NCI-H2196 (cell line): ENCODE measurements at regions not wholly inside any gene's neighbourhood (a gene's known extent, or its start where the extent isn't known, plus 50 kb on each side); places are given as distances from the start of the nearest gene placed in this dataset.
"Not testable (repeated sequence)": the region's sequence is repeated elsewhere in the genome, so short reads cannot be mapped to it uniquely, and the experiment has no call there.

ENCODE experiments used
- DNase-seq: peaks from one replicate; lab custom pipeline; 2025; ENCODE audit not compliant: unreplicated experiment; lab: John Stamatoyannopoulos, UW

GRCh38 chr2:147000151-147000550 is 844.7 kb upstream of the ACVR2A start:
- not testable (repeated sequence) for DNase-seq

GRCh38 chr2:146997945-146998344 is 846.9 kb upstream of the ACVR2A start:
- DNase-seq = no peak

DNA sequence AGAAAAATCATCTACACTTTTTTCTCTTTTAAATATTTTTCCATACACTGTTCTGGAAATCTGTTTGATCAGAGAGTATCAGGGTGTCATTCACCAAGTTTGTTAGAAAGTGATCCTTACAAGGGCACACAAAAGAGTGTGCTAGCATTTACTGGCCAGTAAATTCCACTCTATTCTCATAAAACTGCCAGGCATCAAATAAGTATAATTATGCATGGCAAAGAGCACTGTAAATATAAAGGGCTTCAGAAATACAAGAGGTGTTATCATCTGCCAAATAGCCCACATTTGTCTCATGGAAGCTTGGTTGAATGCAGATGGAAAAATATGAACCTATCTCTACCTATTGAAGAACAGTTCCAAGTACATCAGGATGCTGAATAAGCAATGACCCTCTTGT is 847.3 kb upstream of the ACVR2A start:
- no peak for DNase-seq

DNA sequence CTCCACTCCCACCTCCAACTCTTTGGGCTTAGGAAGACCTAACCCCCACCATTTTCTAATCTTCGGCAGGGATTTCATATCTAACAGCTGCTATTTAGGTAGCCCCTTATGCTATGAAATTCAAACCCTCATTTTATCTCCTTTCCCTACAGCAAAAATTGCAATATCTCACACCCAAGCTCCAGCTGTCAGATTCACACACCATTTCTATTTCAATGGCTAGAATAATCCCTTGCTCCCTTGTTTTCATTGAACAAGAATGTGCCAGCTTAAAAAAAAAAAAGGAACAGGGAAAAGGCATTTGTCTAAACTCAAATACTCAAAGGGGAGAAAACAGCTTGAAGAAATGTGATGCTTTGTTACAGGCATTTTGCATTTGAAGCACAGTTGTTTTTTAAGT is 850.6 kb upstream of the ACVR2A start:
- no peak for DNase-seq

DNA sequence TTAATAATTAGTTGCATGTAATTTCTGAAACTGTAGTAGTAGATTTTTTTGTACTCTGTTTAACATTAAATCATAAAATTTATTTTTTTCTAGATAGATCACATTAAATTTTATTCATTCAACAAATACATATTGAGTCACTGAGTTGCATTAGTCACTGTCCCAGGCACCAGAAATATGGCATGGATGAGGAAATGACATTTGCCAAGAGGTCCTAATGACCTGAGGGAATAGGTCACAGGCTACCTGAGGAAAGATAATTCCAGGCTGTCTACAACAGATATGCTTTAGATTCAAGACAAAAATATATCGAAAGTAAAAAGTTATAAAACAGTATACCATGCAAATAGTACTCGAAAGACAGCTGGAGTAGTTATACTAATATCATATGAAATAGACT is 852.4 kb upstream of the ACVR2A start:
- no peak for DNase-seq

- DNase-seq = no peak
Observed at GRCh38 chr2:146992057-146992456, 852.8 kb upstream of the ACVR2A start.

DNA sequence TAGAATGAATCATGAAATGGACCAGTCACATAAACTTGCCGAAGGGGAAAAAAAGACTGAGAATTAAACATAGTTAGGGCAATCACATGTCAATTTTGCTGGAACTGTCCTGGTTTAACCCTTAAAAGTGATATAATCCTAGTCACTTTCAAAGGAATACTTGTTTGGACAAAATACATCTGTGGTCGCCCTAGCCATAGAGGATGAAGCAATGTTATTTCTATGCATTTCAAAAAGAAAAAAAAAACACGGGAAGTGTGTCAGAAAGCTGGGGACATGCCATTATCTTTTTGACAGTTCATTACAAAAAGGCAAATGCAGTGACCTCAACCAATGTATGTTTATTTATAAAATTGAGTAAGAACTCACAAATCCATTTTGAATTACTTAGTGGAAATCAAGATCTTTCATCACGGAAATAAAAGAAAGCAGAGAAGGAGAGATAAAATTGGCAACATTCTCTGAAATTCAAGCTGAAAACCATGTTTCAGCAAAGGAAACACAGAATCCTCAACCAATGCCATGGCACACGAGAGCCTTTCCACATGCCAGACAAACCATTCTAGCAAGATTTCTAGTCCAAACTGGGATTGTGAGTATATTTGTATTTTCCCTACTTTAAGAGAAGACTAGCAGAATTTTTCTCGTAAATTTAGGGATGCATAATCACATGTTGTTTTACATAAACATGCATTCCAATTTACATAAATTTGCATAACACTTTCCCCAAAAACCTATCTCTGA is 854.3 kb upstream of the ACVR2A start:
- DNase-seq = no peak

- no peak for DNase-seq
Observed at GRCh38 chr2:146989741-146990140, 855.1 kb upstream of the ACVR2A start.

DNA sequence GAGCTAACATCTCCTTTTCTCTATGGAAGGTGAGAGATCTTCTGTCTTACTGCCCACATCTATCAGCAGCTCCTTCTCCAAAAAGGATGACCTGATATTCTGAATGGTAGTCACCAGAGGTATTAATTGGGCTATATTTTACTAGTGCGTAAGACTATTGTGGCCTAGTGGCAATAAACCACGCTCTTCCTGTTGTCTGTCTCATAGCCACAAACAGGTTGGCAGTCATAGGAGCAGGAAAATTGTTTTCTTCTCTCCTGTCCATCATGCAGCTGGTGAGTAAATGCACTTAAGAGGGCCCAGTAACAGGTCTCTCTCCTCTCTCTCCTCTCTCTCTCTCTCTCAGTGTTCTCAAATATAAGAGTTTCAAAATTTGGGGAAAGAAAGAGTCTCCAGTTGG is 856.8 kb upstream of the ACVR2A start:
- no peak for DNase-seq

DNA sequence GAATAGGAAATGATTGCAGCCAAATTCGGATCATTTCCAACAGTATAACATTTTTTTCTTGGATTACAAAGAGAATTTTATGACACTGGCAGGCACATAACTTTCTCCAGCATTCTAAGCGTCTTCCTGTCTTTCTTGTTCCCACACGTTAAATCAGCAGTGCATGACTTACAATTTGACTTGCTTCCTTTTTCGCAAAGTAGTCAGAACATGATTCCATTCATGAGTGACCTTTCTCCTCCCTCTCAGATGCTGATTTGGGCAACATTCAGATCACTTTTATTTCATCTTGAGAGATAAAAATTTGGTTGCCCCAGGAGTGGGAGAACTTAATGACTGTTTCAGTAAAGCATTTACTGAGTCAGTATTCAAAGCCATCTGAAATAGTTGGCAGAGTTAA is 858.7 kb upstream of the ACVR2A start:
- no peak for DNase-seq

GRCh38 chr2:146985753-146986152 is 859.1 kb upstream of the ACVR2A start:
- DNase-seq = no peak

GRCh38 chr2:146984014-146984413 is 860.8 kb upstream of the ACVR2A start:
- DNase-seq = no peak

- no peak for DNase-seq
Observed at GRCh38 chr2:146982393-146982846, 862.4 kb upstream of the ACVR2A start.

GRCh38 chr2:146981921-146982320 is 862.9 kb upstream of the ACVR2A start:
- DNase-seq = no peak

GRCh38 chr2:146979746-146980145 is 865.1 kb upstream of the ACVR2A start:
- no peak for DNase-seq

- DNase-seq = no peak
Observed at GRCh38 chr2:146978577-146979555, 866.0 kb upstream of the ACVR2A start.

GRCh38 chr2:146970981-146971380 is 873.8 kb upstream of the ACVR2A start:
- DNase-seq = not testable (repeated sequence)

GRCh38 chr2:146969703-146970102 is 875.1 kb upstream of the ACVR2A start:
- not testable (repeated sequence) for DNase-seq

GRCh38 chr2:146964494-146964893 is 880.3 kb upstream of the ACVR2A start:
- no peak for DNase-seq

DNA sequence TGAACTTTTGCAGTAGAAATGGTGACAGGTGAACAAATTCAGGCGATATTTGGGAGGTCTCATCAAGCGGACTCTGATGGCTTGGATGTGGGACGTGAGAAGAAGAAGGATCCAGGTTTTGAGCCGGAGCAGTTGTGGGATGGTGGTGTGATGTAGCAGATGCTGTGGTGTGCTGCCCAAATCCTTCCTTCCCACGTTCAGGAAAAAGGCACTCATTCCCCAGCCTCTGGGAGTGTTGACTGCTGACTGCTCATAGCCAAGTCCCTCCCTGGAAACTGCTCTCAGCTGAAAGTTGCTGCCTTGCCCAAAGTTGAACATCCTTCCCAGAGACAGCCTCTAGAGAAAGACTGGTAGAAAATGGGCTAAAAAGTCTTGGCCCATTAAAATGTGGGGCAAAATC is 890.3 kb upstream of the ACVR2A start:
- DNase-seq = no peak

- no peak for DNase-seq
Observed at GRCh38 chr2:146952696-146953095, 892.1 kb upstream of the ACVR2A start.

GRCh38 chr2:146950911-146951310 is 893.9 kb upstream of the ACVR2A start:
- no peak for DNase-seq
